Upper lobe of left lung (tissue), 4 donors: ENCODE measurements at regions not wholly inside any gene's neighbourhood (a gene's known extent, or its start where the extent isn't known, plus 50 kb on each side); places are given as distances from the start of the nearest gene placed in this dataset.

Source experiments
- CTCF ChIP-seq, 6 experiments: fragments of 450-650 bp in 4 of 6; fragments of 200-600 bp in 2 of 6; sonication (generic) in 2 of 6; IDR thresholded peaks; one replicate each; pipeline ENCODE4 v1.5.1; 2016 to 2019; ENCODE audit warnings: antibody characterized with exemption in 6 of 6
- POLR2A ChIP-seq, 4 donors: fragments of 450-650 bp; IDR thresholded peaks; one replicate each; pipeline ENCODE4 v1.5.1; 2016 to 2017; ENCODE audit warnings: antibody characterized with exemption in 4 of 4, mild to moderate bottlenecking in 2 of 4
- POLR2AphosphoS5 ChIP-seq, 2 donors: sonication (generic); formaldehyde crosslinking; IDR thresholded peaks; one replicate each; pipeline ENCODE4 v1.5.1; 2017; ENCODE audit warnings: antibody characterized with exemption in 2 of 2

DNA sequence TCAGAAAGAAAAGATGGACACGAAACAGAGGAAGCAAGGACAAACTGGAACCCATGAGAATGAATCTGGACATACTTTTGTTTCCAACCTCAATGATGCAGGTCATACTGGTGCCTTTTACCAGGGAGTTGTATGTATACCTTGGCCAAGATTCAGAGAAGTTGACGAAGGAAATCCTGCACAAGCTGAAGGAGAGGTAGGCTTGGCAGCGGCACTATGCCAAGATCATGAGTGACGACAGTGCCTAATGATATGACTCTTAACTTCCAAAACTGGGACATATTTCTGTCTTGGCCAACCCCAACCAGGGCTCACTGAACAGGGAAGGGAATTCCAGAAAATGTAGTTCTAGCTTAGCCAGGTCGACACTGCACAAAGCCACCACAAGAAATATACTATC, 149.2 kb upstream of the SLCO3A1 start:
- TF ChIP-seq CTCF (IDR thresholded peaks at IDR 0.05): no peak
- no peak for TF ChIP-seq POLR2AphosphoS5 (IDR thresholded peaks at IDR 0.05)
- no peak for TF ChIP-seq POLR2A (IDR thresholded peaks at IDR 0.05)
